ENCODE measurements at regions not wholly inside any gene's neighbourhood (a gene's known extent, or its start where the extent isn't known, plus 50 kb on each side); places are given as distances from the start of the nearest gene placed in this dataset.

GRCh38 chr12:20197411-20197810, 170.9 kb upstream of the PDE3A start:
- no peak overlapping the region for H2AFZ ChIP-seq
- H3K36me3 ChIP-seq (ENCODE audit: control insufficient read depth, insufficient read depth, low read length) = no peaks in the 10 kb centered on the region
- H3K27me3 ChIP-seq (ENCODE audit: control insufficient read depth, insufficient read depth, low read length) = no peaks in the 10 kb centered on the region
- TF ChIP-seq CTCF (IDR thresholded peaks at IDR 0.05) = no peak
- H3K4me1 ChIP-seq = no peaks in the 10 kb centered on the region
- H3K4me2 ChIP-seq (ENCODE audit: low read length) = no peak overlapping the region
- H3K27ac ChIP-seq = no peak overlapping the region
- H3K79me2 ChIP-seq = no peaks in the 10 kb centered on the region
- H3K9ac ChIP-seq = no peak overlapping the region
- H3K9me3 ChIP-seq (ENCODE audit: control insufficient read depth, low read length) = no peaks in the 10 kb centered on the region
- H3K4me3 ChIP-seq (ENCODE audit: low read depth, low read length) = no peak overlapping the region

- no peak for TF ChIP-seq CTCF (IDR thresholded peaks at IDR 0.05)
- H3K36me3 ChIP-seq (ENCODE audit: control insufficient read depth, insufficient read depth, low read length) = no peaks in the 10 kb centered on the region
Observed at GRCh38 chr12:20199780-20200179, 168.6 kb upstream of the PDE3A start.

GRCh38 chr12:20201733-20202132, 166.6 kb upstream of the PDE3A start:
- Histone ChIP-seq H3K4me2 (ENCODE audit: low read length) (no peak overlapping the region), H3K36me3 (ENCODE audit: control insufficient read depth, insufficient read depth, low read length) (no peaks in the 10 kb centered on the region), H3K9me3 (ENCODE audit: control insufficient read depth, low read length) (no peaks in the 10 kb centered on the region), H3K27me3 (ENCODE audit: control insufficient read depth, insufficient read depth, low read length) (no peaks in the 10 kb centered on the region), H3K27ac (no peak overlapping the region), H3K79me2 (no peaks in the 10 kb centered on the region), H2AFZ (no peak overlapping the region), H3K4me3 (ENCODE audit: low read depth, low read length) (no peak overlapping the region), H3K4me1 (no peaks in the 10 kb centered on the region), H3K9ac (no peak overlapping the region)
- no peak for TF ChIP-seq CTCF (IDR thresholded peaks at IDR 0.05)

More at GRCh38 chr12:20199780-20200179, 168.6 kb upstream of the PDE3A start:
- Histone ChIP-seq H2AFZ (no peak overlapping the region), H3K27ac (no peak overlapping the region), H3K4me3 (ENCODE audit: low read depth, low read length) (no peak overlapping the region), H3K4me1 (no peaks in the 10 kb centered on the region), H3K27me3 (ENCODE audit: control insufficient read depth, insufficient read depth, low read length) (no peaks in the 10 kb centered on the region), H3K9ac (no peak overlapping the region), H3K79me2 (no peaks in the 10 kb centered on the region), H3K4me2 (ENCODE audit: low read length) (no peak overlapping the region), H3K9me3 (ENCODE audit: control insufficient read depth, low read length) (no peaks in the 10 kb centered on the region)

GRCh38 chr12:20205854-20206253, 162.5 kb upstream of the PDE3A start:
- Histone ChIP-seq H3K27ac (no peak overlapping the region), H3K9me3 (ENCODE audit: control insufficient read depth, low read length) (no peaks in the 10 kb centered on the region), H3K27me3 (ENCODE audit: control insufficient read depth, insufficient read depth, low read length) (no peaks in the 10 kb centered on the region), H2AFZ (no peak overlapping the region), H3K79me2 (no peaks in the 10 kb centered on the region), H3K4me1 (no peaks in the 10 kb centered on the region), H3K4me2 (ENCODE audit: low read length) (no peak overlapping the region), H3K4me3 (ENCODE audit: low read depth, low read length) (no peak overlapping the region), H3K9ac (no peak overlapping the region), H3K36me3 (ENCODE audit: control insufficient read depth, insufficient read depth, low read length) (no peaks in the 10 kb centered on the region)
- no peak for TF ChIP-seq CTCF (IDR thresholded peaks at IDR 0.05)

- Histone ChIP-seq H3K27ac (no peak overlapping the region), H3K79me2 (no peaks in the 10 kb centered on the region), H3K9ac (no peak overlapping the region), H2AFZ (no peak overlapping the region), H3K4me3 (ENCODE audit: low read depth, low read length) (no peak overlapping the region), H3K27me3 (ENCODE audit: control insufficient read depth, insufficient read depth, low read length) (no peaks in the 10 kb centered on the region), H3K4me1 (no peaks in the 10 kb centered on the region), H3K4me2 (ENCODE audit: low read length) (no peak overlapping the region), H3K9me3 (ENCODE audit: control insufficient read depth, low read length) (no peaks in the 10 kb centered on the region), H3K36me3 (ENCODE audit: control insufficient read depth, insufficient read depth, low read length) (no peaks in the 10 kb centered on the region)
- TF ChIP-seq CTCF (IDR thresholded peaks at IDR 0.05) = no peak
Observed at GRCh38 chr12:20206410-20206809, 161.9 kb upstream of the PDE3A start.

Measured in parathyroid adenoma (tissue), 2 donors.